H1 (cell line): ENCODE measurements at regions not wholly inside any gene's neighbourhood (a gene's known extent, or its start where the extent isn't known, plus 50 kb on each side); places are given as distances from the start of the nearest gene placed in this dataset.

Experiments used
- JUN ChIP-seq: IDR thresholded peaks from 2 replicates; pipeline ENCODE4 v1.6.1; 2011; ENCODE audit warnings: low read depth, mild to moderate bottlenecking, improper control_type of control experiment, low read length
- RAD21 ChIP-seq, 2 experiments: IDR thresholded peaks in 1 of 2; conservative IDR thresholded peaks in 1 of 2; 2 replicates each; pipeline ENCODE4 v1.6.1; 2011; ENCODE audit warnings: low read depth in 2 of 2, low read length in 2 of 2, improper control_type of control experiment in 1 of 2, inconsistent platforms in 1 of 2, mild to moderate bottlenecking in 1 of 2, moderate library complexity in 1 of 2
- SP4 ChIP-seq: IDR thresholded peaks from 2 replicates; pipeline ENCODE4 v1.6.1; 2012; ENCODE audit warnings: low read length, inconsistent platforms
- TAF7 ChIP-seq: optimal IDR thresholded peaks from 2 replicates; pipeline ENCODE3; 2011; ENCODE audit warnings: low read depth, mild to moderate bottlenecking, inconsistent platforms, low read length, moderate library complexity, borderline replicate concordance

DNA sequence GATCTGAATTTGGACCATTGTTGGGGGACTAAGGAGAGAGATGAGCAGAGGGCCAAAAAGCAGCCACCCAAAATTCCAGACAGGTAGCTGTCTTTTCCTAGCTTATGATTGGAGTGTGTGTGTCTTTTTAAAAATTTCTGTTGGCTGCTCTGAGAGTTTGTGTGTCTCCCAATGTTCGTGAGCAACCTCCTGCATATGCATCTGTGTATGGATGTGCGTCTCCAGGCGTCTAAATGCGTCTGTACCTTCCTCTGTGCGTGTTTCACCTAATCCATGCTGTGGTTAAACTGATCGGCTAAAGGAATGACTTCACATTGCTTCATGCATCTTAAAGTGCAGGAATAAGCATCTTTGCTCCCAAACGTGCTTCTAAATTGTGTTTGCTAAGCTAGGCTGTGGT, 65.5 kb upstream of the LAS1L start (continued):
- TF ChIP-seq RAD21 (IDR thresholded peaks at IDR 0.05 in 1 of 2, conservative IDR thresholded peaks at IDR 0.05 in 1 of 2; ENCODE audit: low read depth in 2 of 2, low read length in 2 of 2) (no peak), SP4 (no peak), JUN (no peak), TAF7 (no peak)
